HG03354 (cell line): ENCODE measurements at regions not wholly inside any gene's neighbourhood (a gene's known extent, or its start where the extent isn't known, plus 50 kb on each side); places are given as distances from the start of the nearest gene placed in this dataset.

ENCODE experiments used
- ATAC-seq: cut with Tn5 transposase; IDR thresholded peaks from one replicate; pipeline ENCODE4 v1.9.1; 2021; ENCODE audit warnings: mild to moderate bottlenecking; ENCODE audit not compliant: unreplicated experiment, poor library complexity, severe bottlenecking

DNA sequence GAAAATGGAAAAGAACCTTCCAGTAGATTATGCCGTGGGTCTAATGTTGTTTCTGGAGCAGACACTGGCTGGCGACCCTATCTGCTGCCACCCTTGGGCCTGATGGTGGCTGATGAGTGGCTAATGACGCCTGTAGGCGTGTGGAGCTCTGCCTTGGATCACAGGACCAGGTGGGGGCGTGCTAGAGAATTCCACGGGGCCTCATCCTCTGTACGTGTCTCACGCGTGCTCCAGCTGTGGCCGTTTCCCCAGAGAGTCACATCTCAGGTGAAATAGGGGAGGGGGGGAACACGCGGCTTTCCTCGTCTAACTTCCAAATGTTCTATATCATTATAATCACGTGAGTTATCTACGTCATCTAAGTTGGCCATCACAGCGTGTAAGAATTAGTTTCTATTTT lies 160.9 kb upstream of the SMIM21 start:
- ATAC-seq = no peak

DNA sequence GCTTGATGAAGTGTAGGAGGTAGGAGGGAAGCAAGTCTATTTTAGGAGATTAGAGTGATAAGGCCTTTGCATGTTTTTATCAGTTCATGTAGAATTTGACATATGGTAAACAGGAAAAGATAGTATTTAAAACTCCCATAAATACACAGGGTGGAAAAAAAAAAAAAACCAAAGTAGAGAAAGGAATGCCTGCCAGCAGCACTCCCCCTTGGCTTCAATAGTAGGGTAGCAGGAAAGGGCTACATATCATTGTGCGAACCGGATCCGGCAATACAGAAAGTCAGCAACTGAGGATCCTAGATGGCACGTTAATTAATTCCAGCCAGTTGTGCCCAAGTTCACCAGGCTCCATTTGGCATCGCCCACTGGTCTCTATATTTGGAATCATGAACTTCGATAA lies 159.6 kb upstream of the SMIM21 start:
- ATAC-seq = no peak

DNA sequence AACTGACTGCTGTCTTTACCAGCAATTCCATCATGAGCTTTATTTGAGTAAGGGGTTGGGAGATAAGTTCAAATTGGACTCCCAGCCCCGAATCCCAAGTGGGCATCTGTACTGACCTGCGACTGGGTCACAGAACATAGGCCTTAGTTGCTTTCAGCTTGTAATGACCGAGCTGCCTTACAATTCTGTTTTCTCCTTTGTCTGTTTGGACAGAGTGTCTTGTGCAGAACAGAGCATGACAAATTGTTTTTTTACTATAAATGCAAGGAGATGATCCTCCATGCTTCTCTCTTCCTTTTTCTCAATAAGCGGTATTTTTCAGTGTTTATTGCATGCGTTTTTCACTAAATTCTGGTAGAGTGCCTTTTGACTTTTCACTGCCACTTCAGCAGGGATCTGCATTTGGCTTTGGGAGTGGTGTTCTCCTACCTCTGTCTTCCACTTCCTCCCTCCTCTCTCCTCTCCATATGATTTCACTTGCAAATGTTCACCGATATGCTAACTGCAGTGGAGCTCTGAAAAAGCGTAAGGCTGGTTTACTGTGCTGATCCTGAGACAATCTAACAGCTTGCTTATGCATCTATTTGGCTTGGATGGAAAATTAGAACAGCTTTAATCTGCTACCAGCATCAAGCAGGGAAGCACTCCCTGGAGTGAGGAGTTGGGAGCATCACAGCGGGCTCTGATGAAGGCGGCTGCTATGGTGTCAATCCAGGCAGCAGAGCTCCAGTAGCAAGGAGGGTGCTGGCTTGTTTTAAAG lies 158.8 kb upstream of the SMIM21 start:
- ATAC-seq = no peak

DNA sequence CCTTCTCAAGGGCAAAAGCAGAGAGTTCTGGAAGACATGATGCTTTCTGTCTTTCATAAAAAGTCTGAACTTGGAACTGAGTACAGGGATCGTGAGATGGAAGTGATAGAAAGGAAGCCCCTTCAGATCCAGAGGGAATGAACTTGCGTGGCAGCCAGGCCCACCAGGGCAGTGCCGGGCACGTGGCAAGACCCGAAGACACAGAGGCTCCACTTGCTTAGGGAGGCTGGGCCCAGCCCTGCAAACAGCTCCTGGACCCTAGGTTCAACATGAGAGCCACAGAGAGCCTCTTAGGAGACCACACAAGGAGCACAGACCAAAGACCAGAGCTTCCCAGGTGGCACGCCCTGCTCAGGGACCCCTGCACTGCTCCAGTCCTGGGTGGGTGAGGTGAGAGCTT lies 155.4 kb upstream of the SMIM21 start:
- ATAC-seq = no peak

DNA sequence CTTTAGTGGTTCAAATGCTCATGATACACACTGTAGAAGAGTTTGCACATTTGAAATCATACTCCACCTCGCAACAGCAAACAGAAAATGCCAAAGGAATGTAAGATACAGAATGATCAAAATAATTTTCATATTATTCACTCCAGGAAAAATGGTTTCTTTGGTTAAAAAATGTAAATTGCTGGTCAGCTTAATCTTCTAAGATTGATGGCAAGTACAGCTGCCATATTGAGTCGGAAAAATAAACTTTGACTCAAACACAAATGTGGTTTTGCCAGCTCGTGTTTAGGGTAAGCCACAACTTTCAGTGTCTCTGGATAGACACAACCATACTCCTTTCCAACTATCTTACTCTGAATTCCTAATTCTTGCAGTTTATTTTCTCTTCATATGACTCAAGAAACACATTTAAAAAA lies 154.9 kb upstream of the SMIM21 start:
- ATAC-seq = no peak

DNA sequence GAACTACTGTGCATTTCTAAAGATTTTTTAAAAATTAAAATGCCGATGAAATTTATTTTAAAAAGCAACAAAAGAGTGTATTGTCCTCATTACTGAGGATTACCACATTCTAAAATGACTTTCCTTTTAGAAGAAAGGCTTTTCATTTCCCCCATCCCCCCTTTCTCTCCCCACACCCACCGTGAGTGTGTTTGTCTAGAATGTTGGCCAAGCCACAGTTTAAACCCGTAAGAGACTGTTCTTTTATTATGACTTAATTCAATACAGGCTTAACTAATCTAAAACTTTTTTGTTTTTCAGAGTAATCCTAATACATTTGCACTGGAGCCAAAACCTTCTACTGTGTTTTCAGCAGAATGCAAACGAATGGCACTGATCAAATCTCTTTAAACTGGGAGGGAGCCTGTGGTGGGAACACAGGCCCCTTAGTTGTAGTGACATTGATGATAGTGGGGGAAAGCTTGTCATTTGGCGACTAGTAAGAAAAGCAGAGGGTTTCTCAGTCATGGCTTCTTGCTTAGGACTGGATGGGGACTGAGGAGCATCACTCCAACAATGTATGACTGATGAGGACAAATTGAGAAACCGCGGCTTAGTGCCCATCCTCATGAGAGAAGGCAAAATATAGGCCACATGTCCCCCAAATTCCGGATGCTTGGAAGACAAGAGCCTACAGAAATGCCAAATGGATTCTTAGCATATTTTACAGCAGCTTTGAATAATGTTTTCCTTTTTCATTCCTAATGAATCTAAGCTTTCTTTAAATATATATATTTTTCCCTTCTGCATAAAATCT lies 154.0 kb upstream of the SMIM21 start:
- no peak for ATAC-seq

DNA sequence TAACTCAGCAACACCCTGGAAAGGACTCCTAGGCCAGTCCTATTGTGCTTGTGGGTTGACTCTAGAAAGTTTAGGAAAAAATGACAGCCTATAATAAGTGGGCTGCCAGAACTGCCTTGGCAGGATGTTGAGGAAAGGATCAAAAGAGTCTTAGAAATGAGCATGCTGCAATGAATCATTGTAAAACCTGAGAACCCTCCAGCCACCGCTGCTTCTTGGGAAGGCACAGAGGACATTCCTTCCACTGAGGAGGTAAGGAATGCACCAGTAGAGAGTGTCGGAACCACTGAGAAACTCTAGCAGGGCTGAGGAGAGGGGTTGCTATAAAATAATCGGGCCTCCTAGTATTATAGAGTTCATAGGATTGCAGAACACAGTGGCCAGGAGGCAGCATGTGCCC lies 146.7 kb upstream of the SMIM21 start:
- no peak for ATAC-seq

DNA sequence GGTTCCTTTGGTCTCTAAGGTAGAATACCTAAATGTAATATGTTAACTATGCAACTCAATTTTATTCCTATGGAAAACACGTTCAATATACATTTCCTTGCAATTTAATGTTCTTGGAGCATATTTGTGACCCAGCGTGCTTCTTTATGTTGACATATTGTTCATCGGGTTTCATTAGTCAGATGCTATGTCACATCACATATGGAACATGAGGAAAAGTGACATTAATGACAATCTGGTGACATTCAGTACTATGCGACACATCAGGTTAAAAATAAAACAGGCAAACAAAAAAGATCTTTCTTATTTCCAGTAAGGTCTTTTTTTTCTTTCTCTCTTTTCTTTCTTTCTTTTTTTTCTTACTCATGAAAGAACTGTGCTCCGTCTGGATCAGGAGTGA lies 135.6 kb upstream of the SMIM21 start:
- no peak for ATAC-seq

DNA sequence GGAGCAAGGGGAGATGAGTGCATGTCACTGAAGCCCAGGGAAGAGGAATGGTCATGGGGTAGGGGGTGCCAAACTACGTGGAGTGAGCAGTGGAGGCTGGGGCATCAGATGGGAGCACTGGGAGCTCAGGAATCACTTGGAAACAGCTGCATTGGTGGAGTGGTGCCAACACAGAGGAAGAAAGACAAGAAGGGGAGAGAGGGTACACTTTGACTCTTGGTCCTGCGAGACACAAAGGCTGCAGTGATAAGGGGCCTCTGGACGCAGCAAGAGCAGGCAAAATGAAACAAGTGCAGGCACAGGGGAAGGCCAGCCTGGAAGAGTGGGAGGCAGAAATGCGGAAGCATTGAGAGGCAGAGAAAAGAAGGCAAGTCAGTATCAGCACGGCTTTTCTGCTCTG lies 134.7 kb upstream of the SMIM21 start:
- no peak for ATAC-seq

DNA sequence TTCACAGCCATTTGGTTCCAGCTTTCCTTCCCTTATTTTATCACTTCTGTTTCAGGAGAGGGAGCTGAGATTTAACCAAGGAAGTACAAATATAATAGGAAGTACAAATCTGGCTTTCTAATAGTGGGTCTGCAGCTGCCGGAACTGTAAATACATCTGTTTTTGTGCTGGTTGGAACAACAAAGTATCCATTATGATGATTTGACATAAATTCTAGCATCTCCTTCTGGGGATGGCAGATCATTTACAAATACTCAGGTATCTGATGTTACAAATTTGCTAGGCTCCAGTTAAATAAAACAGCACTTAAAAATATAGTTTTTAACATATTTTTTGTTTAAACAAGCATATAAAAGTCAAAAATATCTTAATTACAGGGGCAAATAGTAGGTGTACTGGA lies 131.3 kb upstream of the SMIM21 start:
- ATAC-seq = no peak

DNA sequence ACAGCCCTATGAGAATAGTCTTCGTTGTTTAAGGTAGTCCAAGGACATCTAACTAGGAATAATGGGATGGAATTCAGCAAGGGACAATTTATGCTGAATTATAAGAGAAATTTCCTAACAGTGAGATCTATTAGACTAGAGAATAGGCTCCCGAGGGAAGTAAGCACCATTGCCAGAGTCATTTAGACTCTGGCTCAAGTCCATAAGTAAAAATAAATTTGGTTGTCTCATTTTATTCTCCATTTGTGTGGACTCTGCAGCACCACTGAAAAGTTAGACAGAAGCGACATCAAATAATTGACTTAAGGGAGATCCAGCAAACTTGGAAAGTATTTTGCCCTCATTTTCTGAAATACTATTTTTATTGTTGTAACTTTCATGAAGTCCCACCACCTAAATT lies 129.3 kb upstream of the SMIM21 start:
- no peak for ATAC-seq

DNA sequence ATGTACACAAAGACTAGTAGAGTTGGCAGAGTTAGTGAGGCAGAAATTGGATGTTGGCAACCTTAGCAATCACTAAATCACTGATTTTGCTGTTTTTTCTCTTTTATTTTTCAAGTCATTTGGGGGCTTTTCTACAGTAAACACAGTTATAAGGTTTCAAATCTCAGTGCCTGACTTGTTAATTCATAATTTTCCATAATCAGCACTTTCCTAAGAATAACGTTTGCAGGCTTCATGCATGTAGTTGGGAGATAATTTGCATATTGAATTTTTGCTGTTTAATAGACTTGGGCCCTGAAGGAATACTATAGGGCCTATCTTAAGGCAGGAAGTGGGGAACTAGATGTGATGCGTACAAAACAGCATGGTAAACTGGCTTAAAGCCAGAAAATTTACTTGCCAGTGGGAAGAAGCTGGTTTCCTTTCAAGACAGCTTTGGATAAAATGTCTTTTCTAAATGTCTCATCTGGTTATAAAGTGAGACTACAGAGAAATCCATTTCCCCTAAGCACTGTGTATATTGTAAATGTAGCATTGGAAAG lies 127.2 kb upstream of the SMIM21 start:
- no peak for ATAC-seq

DNA sequence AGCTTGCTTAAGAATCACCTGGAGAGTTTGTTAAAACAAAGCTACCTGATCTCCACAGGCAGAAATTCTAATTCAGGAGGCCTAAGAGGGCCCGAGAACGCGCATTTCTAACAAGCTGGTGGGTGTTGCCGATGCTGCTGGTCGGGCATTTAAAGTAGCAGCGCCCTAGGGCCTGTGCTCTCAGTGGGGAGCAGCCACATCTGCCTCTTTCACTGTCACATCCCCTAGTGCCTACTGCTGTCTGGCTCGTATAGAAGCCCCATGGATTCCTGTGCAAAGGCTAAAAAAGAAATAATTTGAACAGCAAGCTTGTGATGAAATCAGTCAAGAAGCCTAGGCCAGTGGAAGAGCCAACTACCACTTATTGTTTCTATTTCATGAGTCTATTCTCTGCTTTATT lies 126.7 kb upstream of the SMIM21 start:
- no peak for ATAC-seq

DNA sequence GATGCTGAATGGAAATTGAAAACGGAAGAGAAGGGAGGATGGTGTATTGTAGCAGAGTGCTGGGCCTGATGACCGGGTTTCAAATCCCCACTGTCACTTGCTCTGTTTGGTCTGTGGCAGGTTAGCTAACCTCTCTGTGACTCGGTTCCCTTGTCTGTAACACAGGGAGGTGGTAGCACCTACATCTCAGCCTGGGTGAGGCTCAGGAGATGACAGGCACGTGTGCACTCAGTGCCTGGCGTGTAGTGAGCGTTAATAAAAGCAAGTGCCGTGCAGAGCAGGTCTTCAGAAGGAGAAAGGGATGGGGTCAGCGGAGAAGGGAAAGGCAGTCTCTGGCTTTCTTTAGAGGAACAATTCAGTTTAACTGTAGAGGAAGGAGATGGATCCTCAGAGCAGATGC lies 125.5 kb upstream of the SMIM21 start:
- ATAC-seq = no peak

DNA sequence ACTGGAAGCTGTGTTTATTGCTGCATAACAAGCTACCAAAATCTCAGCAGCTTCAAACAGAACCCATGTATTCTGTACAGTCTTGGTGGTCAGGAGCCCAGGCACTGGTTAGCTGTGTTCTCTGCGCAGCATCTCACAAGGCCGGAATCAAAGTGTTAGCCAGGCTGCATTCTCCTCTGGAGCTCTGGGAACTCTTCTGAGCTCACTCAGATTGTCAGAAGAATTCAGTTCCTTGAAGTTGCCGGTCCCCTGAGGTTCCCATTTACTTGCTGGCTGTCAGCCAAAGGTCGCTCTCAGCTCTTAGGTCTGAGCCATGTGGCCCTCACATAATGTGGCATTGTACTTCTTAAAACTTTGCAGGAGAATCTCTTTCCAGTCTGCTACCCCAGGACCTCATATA lies 123.6 kb upstream of the SMIM21 start:
- no peak for ATAC-seq

DNA sequence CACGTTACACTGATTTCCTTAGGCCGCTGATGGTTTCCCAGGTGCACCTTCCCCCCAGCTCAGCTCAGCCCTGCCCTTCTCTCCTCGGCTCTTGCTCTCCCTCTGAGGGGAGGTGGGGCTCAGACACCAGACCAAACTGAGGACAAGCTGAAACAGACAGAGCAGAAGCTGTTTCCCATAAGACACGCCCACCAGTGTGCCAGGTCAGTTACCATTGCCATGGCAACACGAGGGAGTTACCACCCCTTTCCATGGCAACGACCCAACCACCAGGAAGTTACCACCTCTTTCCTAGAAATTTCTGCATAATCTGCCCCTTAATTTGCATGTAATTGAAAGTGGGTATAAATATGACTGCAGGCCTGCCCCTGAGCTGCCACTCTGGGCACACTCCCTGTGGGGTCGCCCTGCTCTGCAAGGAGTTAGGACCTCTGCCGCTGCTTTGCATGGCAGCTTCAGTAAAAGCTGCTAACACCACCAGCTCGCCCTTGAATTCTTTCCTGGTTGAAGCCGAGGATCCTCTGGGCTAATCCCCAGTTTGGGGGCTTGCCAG lies 120.9 kb upstream of the SMIM21 start:
- ATAC-seq = no peak

DNA sequence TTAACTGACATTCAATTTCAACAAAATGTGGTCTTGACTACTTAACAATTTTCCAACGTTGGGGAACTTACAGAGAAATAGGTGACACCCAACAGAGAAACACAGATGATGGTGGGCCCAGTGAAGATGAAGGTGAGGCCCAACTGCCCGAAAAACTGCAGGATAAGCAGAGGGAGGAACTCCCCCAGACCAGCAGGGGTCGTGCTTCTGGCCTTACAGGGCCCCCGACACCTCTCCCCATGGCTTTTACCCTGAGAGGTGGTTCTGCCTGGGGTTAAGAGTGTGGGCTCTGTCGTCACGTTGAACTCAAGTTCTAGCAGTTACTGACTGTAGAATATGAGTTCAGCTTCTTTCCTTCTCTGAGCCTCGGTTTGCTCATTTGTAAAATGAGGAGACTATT lies 119.5 kb upstream of the SMIM21 start:
- ATAC-seq = no peak

DNA sequence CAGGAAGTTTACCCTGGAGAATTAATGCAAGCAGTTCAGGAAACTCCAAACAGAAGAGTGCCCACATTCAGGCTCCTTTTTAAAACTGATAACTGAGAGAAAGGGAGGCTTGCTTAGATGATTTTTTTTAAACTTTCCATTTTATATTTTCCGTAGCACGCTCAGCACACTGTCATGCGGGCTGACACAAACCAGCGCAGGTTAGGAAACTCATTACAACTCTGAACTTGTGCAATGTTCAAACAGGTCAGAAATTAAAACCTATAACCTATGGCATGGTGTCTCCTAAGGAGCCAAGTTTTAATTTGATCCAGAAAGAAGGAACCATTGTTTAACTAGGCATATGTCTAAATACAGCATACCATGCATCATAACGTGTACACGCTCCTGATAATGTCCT lies 117.7 kb upstream of the SMIM21 start:
- ATAC-seq = no peak

DNA sequence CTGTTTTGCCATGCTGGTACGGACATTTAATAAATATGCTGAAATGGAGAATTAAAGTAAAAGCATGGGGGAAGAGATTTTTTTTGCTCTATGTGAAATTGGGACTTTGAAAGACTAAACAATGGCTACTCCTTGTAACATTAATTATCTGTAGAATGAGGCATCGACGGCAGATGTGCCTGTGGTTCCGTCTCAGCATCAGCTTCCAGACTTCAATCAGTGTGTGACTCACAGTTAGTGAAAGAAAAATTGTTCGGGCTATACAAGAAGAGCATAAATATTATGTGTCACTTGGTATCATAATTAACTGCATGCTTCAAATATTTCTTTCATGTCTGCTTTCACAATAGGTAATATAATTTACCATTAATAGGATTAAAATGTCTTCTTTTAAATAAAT lies 117.0 kb upstream of the SMIM21 start:
- no peak for ATAC-seq

DNA sequence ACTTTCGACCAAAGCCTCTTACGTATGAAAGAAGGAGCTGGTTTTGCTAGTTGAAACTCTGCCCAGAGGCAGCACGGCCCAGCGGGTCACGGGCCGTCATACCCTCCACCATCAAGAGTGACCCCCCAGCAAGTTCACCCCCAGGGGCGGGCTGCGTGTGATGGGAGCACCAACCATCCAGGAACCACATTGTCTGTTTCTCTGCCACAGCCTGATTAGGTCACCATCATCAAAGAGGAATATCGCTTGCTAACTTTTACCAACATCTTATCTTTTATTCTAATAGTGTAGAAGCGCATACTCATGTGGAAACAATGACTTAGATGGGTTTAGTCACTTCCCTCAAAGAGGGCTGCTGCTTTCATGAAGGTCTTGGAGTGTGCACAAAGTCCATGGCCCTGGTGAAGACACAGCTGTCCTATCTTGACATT lies 116.6 kb upstream of the SMIM21 start:
- no peak for ATAC-seq

DNA sequence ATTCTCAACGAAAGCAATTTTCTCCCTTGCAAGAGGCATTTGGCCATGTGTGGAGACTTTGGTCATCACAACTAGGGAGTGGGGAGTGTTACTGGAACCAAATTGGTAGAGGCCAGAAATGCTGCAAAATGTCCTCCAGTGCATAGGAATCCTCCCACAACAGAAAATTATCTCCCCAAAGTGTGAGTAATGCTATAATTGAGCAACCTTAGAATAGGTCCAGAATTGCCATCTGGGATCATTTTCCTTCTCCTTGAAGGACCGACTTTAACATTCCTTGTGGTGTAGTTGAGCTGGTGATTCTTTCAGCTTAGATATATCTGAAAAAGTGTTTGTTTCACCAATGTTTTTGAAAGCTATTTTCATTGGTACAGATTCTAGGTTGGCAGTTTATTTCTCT lies 111.2 kb upstream of the SMIM21 start:
- no peak for ATAC-seq
